ENCODE measurements at regions not wholly inside any gene's neighbourhood (a gene's known extent, or its start where the extent isn't known, plus 50 kb on each side); places are given as distances from the start of the nearest gene placed in this dataset.

GRCh38 chr6:15876406-15876805, 213.6 kb upstream of the DTNBP1 start:
- Histone ChIP-seq H3K56ac (ENCODE audit: insufficient read length, low read depth, low read length) (no peak overlapping the region), H3K4me2 (ENCODE audit: insufficient read depth, insufficient read length, low read length) (no peak overlapping the region), H2AFZ (ENCODE audit: low read length) (no peak overlapping the region), H2BK120ac (ENCODE audit: low read depth, low read length, poor library complexity, severe bottlenecking) (no peak overlapping the region), H2BK20ac (ENCODE audit: low read depth, low read length, poor library complexity, severe bottlenecking) (no peak overlapping the region), H4K5ac (ENCODE audit: insufficient read length, low read depth, low read length) (no peak overlapping the region), H3K23me2 (ENCODE audit: insufficient read length, low read depth, low read length, poor library complexity, severe bottlenecking) (no peaks in the 10 kb centered on the region), H3K14ac (ENCODE audit: insufficient read depth, low read length) (no peak overlapping the region), H3K27me3 (ENCODE audit: insufficient read depth, low read length) (no peaks in the 10 kb centered on the region), H4K91ac (ENCODE audit: insufficient read length, low read depth, low read length) (no peak overlapping the region), H2AK5ac (ENCODE audit: insufficient read length, low read length) (no peak overlapping the region), H2BK15ac (ENCODE audit: low read depth, low read length) (no peak overlapping the region), H3K79me2 (ENCODE audit: insufficient read depth, low read length) (no peaks in the 10 kb centered on the region), H2BK12ac (ENCODE audit: insufficient read length, low read depth, low read length) (no peak overlapping the region), H3K23ac (ENCODE audit: insufficient read length, low read depth, low read length) (no peak overlapping the region), H3K9me3 (ENCODE audit: control insufficient read depth, low read depth, low read length) (no peaks in the 10 kb centered on the region), H3K9ac (ENCODE audit: extremely low read depth, insufficient read length, low read length) (no peak overlapping the region), H4K20me1 (ENCODE audit: control insufficient read depth, insufficient read depth, insufficient read length) (no peaks in the 10 kb centered on the region), H2BK5ac (ENCODE audit: insufficient read length, low read length) (no peak overlapping the region), H4K8ac (replicated peaks; ENCODE audit: insufficient read length, low read depth, low read length) (no peak overlapping the region), H3K4ac (ENCODE audit: low read depth, low read length) (no peak overlapping the region), H3T11ph (ENCODE audit: low read length) (no peak overlapping the region), H3K4me1 (ENCODE audit: insufficient read depth, low read length) (peaks cover 2% of the 10 kb centered on the region; the same call in 1 of the 2 replicates), H3K79me1 (ENCODE audit: insufficient read depth, low read depth, low read length, poor library complexity, severe bottlenecking) (no peaks in the 10 kb centered on the region), H3K18ac (ENCODE audit: insufficient read length, low read depth, low read length) (no peak overlapping the region), H3K27ac (ENCODE audit: insufficient read length, low read depth, low read length) (no peak overlapping the region)
- no peak for DNase-seq
- Mint-ChIP-seq H3K4me1 (peaks cover 16 to 19% of the 10 kb centered on the region in 2 experiments), H3K27ac (no peak overlapping the region), H3K4me3 (no peak overlapping the region), H3K9me3 (no peaks in the 10 kb centered on the region), H3K27me3 (ENCODE audit: low read depth) (peaks cover 5% of the 10 kb centered on the region), H3K36me3 (ENCODE audit: insufficient read depth in 1 of 3, low read depth in 3 of 3) (no peaks in the 10 kb centered on the region)
- TF ChIP-seq CTCF (conservative IDR thresholded peaks at IDR 0.05), result no peak
- WGBS (ENCODE audit: extremely low coverage, insufficient read length, low lambda C conversion rate), result no CpG with 5 or more reads among the region's 3 CpGs
